Dedifferentiated amniotic fluid mesenchymal stem cell (primary cell): ENCODE measurements at regions not wholly inside any gene's neighbourhood (a gene's known extent, or its start where the extent isn't known, plus 50 kb on each side); places are given as distances from the start of the nearest gene placed in this dataset.

ENCODE experiments used
- DNase-seq: peaks from one replicate; pipeline ENCODE4 v3.0.0-alpha.2; 2016; ENCODE audit errors: extremely low spot score

DNA sequence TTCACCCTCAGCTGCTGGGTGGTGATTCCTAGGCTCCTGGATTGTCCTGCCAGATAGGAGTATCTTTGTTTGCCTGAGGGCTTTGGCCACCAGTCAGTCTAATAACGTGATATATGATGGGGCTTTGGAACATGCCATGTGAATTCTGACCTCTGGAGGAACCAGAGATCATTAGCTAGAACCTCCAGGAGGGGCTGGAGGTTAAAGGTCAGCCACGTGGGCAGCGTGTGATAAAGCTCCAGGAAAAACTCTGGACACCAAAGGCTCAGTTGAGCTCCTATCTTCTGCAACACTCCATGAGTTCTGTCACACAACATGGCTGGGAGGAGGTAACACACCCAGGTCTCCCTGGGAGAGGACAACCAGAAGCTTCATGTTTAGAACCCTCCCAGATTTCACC lies 251.1 kb downstream of the DAD1 start:
- DNase-seq = no peak

DNA sequence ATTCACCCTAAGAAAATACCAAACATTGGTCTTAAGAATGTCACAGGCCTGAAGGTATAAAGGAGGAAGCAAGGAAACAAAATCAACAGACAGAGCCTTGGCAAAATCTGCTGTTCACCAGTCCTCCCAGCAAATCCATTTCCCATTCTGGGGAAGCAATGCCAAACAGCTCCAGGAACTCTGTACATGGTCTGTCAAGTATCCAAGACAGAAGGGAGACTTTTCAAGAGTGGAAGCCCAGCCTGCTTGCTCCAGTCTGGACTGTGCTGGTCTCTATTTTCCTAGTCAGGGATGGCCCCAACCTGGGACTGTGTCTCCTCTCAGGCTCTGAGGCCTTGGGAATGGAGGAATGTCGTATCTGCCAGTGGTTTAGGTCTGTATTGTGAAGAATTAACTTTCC lies 251.5 kb downstream of the DAD1 start:
- no peak for DNase-seq

DNA sequence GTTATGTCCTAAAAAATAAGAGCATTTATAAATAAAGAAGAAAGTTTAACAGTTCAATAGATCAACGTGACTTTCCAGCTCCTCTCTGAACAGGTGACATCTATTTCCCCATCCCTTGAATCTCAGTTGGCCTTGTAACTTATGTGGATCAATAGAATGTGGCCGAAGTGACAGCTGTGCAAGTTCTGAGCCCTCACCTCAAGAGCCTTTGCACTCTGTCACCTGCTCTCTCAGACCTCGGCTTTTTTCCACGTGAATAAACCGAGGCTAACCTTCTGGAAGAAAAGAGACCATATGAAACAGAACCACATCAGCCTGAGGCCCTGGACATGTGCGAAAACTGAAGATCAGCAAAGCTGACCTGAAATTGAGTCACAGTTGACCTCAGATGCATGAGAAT lies 253.0 kb downstream of the DAD1 start:
- DNase-seq = no peak

- DNase-seq = no peak
These were observed 254.4 kb downstream of the DAD1 start for GRCh38 chr14:22334627-22335026.

GRCh38 chr14:22334275-22334577 lies 254.8 kb downstream of the DAD1 start:
- no peak for DNase-seq

DNA sequence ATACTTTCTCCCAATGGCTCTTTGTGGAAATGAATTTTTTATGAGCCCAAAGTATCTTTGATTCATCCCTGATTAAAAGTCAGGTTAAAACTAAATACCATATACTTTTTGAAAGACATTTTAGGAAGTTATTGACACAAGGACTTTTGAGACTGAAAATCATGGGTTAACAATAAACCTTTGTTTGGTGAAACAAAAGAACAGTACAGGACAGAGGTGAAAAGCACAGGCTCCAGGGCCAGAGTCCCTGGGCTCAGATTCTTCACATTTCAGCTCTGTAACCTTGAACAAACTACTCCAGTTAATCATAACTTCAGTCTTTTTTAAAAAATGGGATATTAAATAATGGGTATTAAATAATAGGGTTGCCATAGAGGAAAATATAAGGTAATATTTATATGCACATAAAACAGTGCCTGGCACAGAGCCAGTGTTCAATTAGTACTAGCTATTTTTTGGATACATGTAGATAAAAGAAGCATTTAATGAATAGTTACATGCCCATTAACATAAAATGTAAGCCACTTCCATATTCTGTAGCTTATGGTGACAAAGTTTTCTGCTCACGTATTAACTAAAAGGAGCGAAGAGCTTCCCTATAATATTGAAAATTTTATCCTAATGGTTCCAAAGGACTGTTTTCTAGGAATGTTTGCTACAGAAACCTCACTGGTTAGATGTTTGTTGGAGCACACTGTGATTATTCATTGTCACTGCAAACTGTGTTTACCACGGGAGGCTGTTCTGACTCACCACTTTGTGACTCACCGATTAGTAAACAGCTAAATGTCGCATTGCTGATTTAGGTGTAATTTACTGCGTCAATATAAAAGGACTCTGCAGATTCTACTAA lies 255.4 kb downstream of the DAD1 start:
- DNase-seq = no peak

GRCh38 chr14:22332686-22333421 lies 256.2 kb downstream of the DAD1 start:
- DNase-seq = no peak

GRCh38 chr14:22329371-22329770 lies 259.7 kb downstream of the DAD1 start:
- DNase-seq = no peak

DNA sequence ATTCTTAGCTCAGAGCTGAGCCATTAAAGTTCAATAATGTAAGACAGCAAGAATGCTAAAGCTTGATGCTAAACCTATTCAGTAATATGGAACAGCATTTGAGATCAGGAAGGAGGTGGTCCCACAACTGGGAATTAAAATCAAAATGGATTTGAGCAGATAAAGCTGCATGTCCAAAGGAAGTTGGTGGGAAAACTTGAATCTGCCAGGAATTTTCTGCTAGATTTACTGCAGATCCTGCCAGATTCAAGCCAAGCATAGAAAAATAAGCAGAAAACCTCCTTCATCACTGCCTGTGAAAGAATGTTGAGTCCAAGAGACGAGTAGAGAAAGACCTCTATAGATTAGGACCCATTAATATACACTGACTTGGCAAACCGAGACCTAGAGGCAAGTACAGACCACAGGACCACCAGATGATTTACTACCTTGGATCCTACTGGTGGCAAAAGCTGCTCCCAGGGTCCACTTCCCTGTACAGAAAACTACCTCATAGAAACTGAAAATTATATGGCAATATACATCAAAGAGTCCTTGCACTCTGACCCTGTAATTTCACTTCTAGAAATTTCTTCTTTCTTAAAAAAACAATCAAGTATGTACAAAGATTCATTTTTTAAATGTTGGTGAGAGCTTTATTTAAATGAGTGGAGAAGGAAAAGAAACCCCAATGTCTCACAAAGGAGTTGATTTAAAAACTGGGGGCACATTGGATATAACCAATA lies 263.2 kb downstream of the DAD1 start:
- DNase-seq = no peak

- DNase-seq = no peak
These were observed 268.7 kb downstream of the DAD1 start for GRCh38 chr14:22320362-22320750.

- DNase-seq = peak; percentile 31
These were observed 269.3 kb downstream of the DAD1 start for GRCh38 chr14:22319526-22320361.

DNA sequence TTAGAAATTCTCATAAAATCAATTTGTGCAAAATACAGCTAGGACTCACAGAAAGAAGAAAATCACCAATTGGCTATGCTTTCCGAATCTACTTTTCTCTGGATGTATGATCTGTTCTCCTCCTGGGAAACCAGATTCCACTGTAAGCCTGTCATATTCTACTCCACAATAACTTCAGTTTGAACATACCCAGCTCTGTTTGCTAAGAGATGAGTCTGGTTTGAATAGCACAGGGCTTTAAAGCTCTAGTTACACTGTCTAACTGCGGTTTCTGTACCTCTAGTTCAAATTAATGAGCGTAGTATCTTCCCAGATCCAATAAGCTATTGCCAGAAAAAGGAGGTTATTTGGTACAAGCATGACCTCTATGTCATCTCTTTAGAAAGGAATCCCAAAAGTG lies 270.1 kb downstream of the DAD1 start:
- DNase-seq = no peak

GRCh38 chr14:22316473-22316872 lies 272.6 kb downstream of the DAD1 start:
- no peak for DNase-seq

DNA sequence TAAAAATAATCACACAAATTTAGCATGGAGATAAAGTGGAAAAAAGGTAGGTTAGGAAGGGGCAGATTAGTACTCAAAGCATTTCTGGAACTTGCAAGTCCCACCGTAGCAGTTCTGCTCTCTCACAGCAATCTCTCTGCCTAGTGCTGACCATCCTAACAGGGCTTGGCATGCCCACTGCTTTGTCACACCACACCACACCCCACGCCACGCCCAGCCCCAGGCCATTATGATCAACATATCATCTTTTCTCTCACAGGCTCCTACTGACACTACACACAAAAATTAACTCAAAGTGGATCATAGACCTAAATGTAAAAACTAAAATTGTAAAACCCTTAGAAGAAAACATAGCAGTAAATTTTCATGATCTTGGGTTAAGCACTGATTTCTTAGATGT lies 273.7 kb downstream of the DAD1 start:
- no peak for DNase-seq

DNA sequence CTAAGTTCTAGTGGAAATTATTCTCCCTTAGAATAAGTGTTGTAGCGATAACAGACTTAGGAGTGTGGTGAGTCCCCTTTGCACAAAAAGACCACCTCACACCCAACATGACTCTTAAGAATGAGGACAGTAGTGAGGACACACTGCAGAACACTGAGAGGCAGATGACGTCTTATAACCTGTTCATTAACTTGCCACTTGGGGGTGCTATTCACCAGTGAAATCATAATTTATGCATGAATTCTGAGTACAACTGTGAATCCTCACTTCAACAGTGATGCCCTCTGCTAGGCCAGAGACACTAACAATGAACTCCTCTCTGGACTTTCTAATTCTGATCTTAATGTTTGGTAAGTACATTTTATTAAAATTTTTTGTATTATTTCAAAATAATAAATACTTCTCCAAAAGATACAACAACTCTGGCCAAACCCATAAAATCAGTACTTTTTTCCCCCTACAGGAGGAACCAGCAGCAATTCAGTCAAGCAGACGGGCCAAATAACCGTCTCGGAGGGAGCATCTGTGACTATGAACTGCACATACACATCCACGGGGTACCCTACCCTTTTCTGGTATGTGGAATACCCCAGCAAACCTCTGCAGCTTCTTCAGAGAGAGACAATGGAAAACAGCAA lies 274.7 kb downstream of the DAD1 start:
- peak; percentile 47 for DNase-seq

DNA sequence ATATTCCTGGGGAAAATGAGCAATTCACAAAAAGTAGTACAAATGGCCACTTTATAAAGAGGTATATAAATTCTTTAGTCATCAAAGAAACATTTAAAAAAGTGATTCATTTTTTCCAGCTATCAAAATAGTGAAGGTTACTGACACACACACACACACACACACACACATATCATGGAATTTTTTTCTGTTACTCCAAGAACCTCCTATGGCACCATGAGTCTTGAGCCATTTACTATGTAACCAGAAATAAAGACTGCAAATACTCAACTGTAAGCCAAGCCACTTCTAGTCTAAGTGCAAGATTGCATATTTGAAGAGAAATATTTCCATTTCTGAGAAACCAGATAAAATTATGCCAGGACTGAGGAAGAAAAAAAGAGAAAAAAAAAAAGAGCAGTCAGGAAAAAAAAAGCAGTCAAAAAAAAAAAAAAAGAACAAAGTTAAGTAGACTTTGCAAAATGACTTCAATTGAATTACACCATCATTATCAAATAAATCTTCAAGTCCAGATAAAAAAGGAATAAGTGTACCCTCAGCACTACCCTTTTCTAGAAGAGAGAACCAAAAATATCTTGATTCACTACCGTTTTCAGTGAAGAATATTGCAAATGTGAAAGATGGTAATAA lies 275.7 kb downstream of the DAD1 start:
- DNase-seq = no peak

- DNase-seq = no peak
These were observed 277.4 kb downstream of the DAD1 start for GRCh38 chr14:22311636-22312035.

DNA sequence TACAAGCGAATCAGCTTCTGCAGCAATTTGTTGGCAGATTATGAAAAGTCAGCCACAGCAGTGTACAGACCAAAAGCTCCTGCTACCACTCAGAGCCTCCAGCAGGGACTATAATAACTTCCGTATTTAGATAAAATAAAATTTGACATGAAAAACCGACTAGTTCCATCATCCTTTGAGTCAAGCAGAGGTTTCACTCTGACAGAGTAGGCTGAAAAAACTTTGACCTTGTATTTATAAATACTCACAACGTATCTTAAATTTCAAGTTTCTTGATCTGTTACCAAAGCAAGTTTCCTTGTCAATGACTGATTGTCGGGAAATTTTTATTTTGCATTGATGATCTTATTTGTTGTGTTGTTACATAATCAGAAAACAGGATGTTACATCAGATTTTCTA lies 283.4 kb downstream of the DAD1 start:
- DNase-seq = no peak

DNA sequence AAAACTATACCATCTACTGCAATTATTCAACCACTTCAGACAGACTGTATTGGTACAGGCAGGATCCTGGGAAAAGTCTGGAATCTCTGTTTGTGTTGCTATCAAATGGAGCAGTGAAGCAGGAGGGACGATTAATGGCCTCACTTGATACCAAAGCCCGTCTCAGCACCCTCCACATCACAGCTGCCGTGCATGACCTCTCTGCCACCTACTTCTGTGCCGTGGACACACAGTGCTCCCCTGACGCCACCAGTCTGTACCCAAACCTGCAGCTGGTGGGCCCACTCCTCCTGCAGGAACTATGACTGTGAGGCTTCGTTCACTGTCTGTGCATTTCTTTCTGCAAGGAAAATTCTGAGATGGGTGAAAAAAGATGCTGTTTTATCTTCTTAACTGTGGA lies 284.7 kb downstream of the DAD1 start:
- no peak for DNase-seq

GRCh38 chr14:22303589-22304195 lies 285.3 kb downstream of the DAD1 start:
- DNase-seq = peak; percentile 20

- no peak for DNase-seq
These were observed 288.4 kb downstream of the DAD1 start for GRCh38 chr14:22300646-22301045.
